ENCODE measurements at regions not wholly inside any gene's neighbourhood (a gene's known extent, or its start where the extent isn't known, plus 50 kb on each side); places are given as distances from the start of the nearest gene placed in this dataset.
"Not testable (repeated sequence)": the region's sequence is repeated elsewhere in the genome, so short reads cannot be mapped to it uniquely, and the experiment has no call there.

GRCh38 chr3:20478436-20478835, 292.4 kb upstream of the SGO1 start:
- no peaks in the 10 kb centered on the region for H3K23me2 ChIP-seq (ENCODE audit: insufficient read length, low read depth, low read length, poor library complexity, severe bottlenecking)
- 0 out of 7 replicates have a peak overlapping the region, but pooled peaks of 1 of the 3 experiments have one; percentile 23 for H3K27ac Mint-ChIP-seq
- H3K56ac ChIP-seq (ENCODE audit: insufficient read length, low read depth, low read length) = no peak overlapping the region
- H3K4ac ChIP-seq (ENCODE audit: low read depth, low read length) = no peak overlapping the region
- no peak overlapping the region for H4K5ac ChIP-seq (ENCODE audit: insufficient read length, low read depth, low read length)
- H3K14ac ChIP-seq (ENCODE audit: insufficient read depth, low read length) = no peak overlapping the region
- H2BK12ac ChIP-seq (ENCODE audit: insufficient read length, low read depth, low read length) = no peak overlapping the region
- no peak overlapping the region for H2BK5ac ChIP-seq (ENCODE audit: insufficient read length, low read length)
- H3K4me1 Mint-ChIP-seq = peaks cover 13 to 15% of the 10 kb centered on the region in 2 experiments
- H3K4me2 ChIP-seq (ENCODE audit: insufficient read depth, insufficient read length, low read length) = no peak overlapping the region
- H3K18ac ChIP-seq (ENCODE audit: insufficient read length, low read depth, low read length) = no peak overlapping the region
- no peaks in the 10 kb centered on the region for H3K79me2 ChIP-seq (ENCODE audit: insufficient read depth, low read length)
- H3K9ac ChIP-seq (ENCODE audit: extremely low read depth, insufficient read length, low read length) = no peak overlapping the region
- H2BK20ac ChIP-seq (ENCODE audit: low read depth, low read length, poor library complexity, severe bottlenecking) = no peak overlapping the region
- H3K4me3 Mint-ChIP-seq = no peak overlapping the region
- H2AFZ ChIP-seq (ENCODE audit: low read length) = no peak overlapping the region
- no peaks in the 10 kb centered on the region for H3K27me3 ChIP-seq (ENCODE audit: insufficient read depth, low read length)
- no peak overlapping the region for H3K23ac ChIP-seq (ENCODE audit: insufficient read length, low read depth, low read length)
- no peak for TF ChIP-seq CTCF (conservative IDR thresholded peaks at IDR 0.05)
- H3K9me3 ChIP-seq (ENCODE audit: control insufficient read depth, low read depth, low read length) = no peaks in the 10 kb centered on the region
- no peak overlapping the region for H2BK120ac ChIP-seq (ENCODE audit: low read depth, low read length, poor library complexity, severe bottlenecking)
- no peak overlapping the region for H3K27ac ChIP-seq (ENCODE audit: insufficient read length, low read depth, low read length)
- H3K27me3 Mint-ChIP-seq (ENCODE audit: low read depth) = no peaks in the 10 kb centered on the region
- H3K4me1 ChIP-seq (ENCODE audit: insufficient read depth, low read length) = no peaks in the 10 kb centered on the region
- no peak overlapping the region for H2BK15ac ChIP-seq (ENCODE audit: low read depth, low read length)
- no peak overlapping the region for H3T11ph ChIP-seq (ENCODE audit: low read length)
- H3K9me3 Mint-ChIP-seq = peaks cover 5 to 9% of the 10 kb centered on the region in 2 experiments; a peak in 4 of 5 replicates
- no peaks in the 10 kb centered on the region for H3K79me1 ChIP-seq (ENCODE audit: insufficient read depth, low read depth, low read length, poor library complexity, severe bottlenecking)
- H4K8ac ChIP-seq (replicated peaks; ENCODE audit: insufficient read length, low read depth, low read length) = no peak overlapping the region
- H2AK5ac ChIP-seq (ENCODE audit: insufficient read length, low read length) = no peak overlapping the region
- no peaks in the 10 kb centered on the region for H4K20me1 ChIP-seq (ENCODE audit: control insufficient read depth, insufficient read depth, insufficient read length)
- DNase-seq = no peak
- H4K91ac ChIP-seq (ENCODE audit: insufficient read length, low read depth, low read length) = no peak overlapping the region
- peaks cover 2 to 10% (median 8%) of the 10 kb centered on the region in 3 experiments; a peak in 6 of 7 replicates for H3K36me3 Mint-ChIP-seq (ENCODE audit: insufficient read depth in 1 of 3, low read depth in 3 of 3)

DNA sequence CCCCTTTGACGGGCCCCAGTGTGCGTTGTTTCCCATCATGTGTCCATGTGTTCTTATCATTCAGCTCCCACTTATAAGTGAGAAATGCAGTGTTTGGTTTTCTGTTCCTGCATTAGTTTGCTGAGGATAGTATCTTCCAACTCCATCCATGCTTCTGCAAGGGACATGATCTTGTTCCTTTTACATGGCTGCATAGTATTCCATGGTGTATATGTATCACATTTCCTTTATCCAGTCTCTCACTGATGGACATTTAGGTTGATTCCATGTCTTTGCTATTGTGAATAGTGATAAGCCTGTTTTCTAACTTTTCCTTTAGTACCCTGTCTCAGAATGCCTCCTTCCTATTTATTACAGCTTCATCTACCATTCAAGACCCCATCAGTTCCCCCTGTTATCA, 278.2 kb upstream of the SGO1 start:
- H3K27me3 Mint-ChIP-seq (ENCODE audit: low read depth); H3K36me3 Mint-ChIP-seq (ENCODE audit: insufficient read depth in 1 of 3, low read depth in 3 of 3); H4K8ac ChIP-seq (replicated peaks; ENCODE audit: insufficient read length, low read depth, low read length); H2BK15ac ChIP-seq (ENCODE audit: low read depth, low read length); H3K4ac ChIP-seq (ENCODE audit: low read depth, low read length); H2AFZ ChIP-seq (ENCODE audit: low read length); H3K56ac ChIP-seq (ENCODE audit: insufficient read length, low read depth, low read length); H4K91ac ChIP-seq (ENCODE audit: insufficient read length, low read depth, low read length); H4K20me1 ChIP-seq (ENCODE audit: control insufficient read depth, insufficient read depth, insufficient read length); H2BK5ac ChIP-seq (ENCODE audit: insufficient read length, low read length); H3K27me3 ChIP-seq (ENCODE audit: insufficient read depth, low read length); H3K23me2 ChIP-seq (ENCODE audit: insufficient read length, low read depth, low read length, poor library complexity, severe bottlenecking); H3K4me3 Mint-ChIP-seq; H3K9me3 ChIP-seq (ENCODE audit: control insufficient read depth, low read depth, low read length); H3K9ac ChIP-seq (ENCODE audit: extremely low read depth, insufficient read length, low read length); H3K27ac ChIP-seq (ENCODE audit: insufficient read length, low read depth, low read length); H2BK120ac ChIP-seq (ENCODE audit: low read depth, low read length, poor library complexity, severe bottlenecking); H3K18ac ChIP-seq (ENCODE audit: insufficient read length, low read depth, low read length); H3K79me1 ChIP-seq (ENCODE audit: insufficient read depth, low read depth, low read length, poor library complexity, severe bottlenecking); H2BK12ac ChIP-seq (ENCODE audit: insufficient read length, low read depth, low read length); H3K27ac Mint-ChIP-seq; H3K23ac ChIP-seq (ENCODE audit: insufficient read length, low read depth, low read length); H3K14ac ChIP-seq (ENCODE audit: insufficient read depth, low read length); DNase-seq; H2BK20ac ChIP-seq (ENCODE audit: low read depth, low read length, poor library complexity, severe bottlenecking); H3K4me1 Mint-ChIP-seq; H2AK5ac ChIP-seq (ENCODE audit: insufficient read length, low read length); H4K5ac ChIP-seq (ENCODE audit: insufficient read length, low read depth, low read length); H3K4me1 ChIP-seq (ENCODE audit: insufficient read depth, low read length); H3T11ph ChIP-seq (ENCODE audit: low read length); H3K79me2 ChIP-seq (ENCODE audit: insufficient read depth, low read length); H3K4me2 ChIP-seq (ENCODE audit: insufficient read depth, insufficient read length, low read length): not testable (repeated sequence)
- WGBS (ENCODE audit: extremely low coverage, insufficient read length, low lambda C conversion rate) = no CpG with 5 or more reads among the region's 2 CpGs
- peaks cover 5 to 21% of the 10 kb centered on the region in 2 experiments for H3K9me3 Mint-ChIP-seq

Measured in H9 (cell line).